ENCODE measurements at regions not wholly inside any gene's neighbourhood (a gene's known extent, or its start where the extent isn't known, plus 50 kb on each side); places are given as distances from the start of the nearest gene placed in this dataset.

GRCh38 chr15:99845009-99845408 lies 111.8 kb upstream of the LYSMD4 start:
- TF ChIP-seq CTCF (IDR thresholded peaks at IDR 0.05) (no peak), ZFX (IDR thresholded peaks at IDR 0.05; ENCODE audit: borderline replicate concordance) (no peak)
